ENCODE measurements at regions not wholly inside any gene's neighbourhood (a gene's known extent, or its start where the extent isn't known, plus 50 kb on each side); places are given as distances from the start of the nearest gene placed in this dataset.

DNA sequence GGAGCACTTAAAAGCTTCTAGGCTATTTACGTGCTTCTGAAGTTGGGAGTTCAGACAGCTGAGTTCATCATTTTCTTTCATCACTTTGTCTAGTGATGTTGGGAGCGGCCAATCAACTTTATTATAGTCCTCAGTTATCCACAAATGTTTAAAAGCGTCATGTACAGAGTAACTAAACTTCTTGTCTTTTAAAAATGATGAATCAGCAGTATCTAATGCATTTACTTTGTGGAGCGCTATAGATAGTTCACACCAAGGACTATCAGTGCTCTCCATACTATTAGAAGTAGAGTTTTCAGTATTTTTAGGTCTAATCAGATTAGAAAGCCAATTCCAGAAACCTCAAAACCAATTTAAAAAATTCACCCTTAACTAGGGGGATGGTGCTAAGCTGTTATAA lies 778.7 kb upstream of the PRMT6 start:
- TF ChIP-seq, protein P1, sequence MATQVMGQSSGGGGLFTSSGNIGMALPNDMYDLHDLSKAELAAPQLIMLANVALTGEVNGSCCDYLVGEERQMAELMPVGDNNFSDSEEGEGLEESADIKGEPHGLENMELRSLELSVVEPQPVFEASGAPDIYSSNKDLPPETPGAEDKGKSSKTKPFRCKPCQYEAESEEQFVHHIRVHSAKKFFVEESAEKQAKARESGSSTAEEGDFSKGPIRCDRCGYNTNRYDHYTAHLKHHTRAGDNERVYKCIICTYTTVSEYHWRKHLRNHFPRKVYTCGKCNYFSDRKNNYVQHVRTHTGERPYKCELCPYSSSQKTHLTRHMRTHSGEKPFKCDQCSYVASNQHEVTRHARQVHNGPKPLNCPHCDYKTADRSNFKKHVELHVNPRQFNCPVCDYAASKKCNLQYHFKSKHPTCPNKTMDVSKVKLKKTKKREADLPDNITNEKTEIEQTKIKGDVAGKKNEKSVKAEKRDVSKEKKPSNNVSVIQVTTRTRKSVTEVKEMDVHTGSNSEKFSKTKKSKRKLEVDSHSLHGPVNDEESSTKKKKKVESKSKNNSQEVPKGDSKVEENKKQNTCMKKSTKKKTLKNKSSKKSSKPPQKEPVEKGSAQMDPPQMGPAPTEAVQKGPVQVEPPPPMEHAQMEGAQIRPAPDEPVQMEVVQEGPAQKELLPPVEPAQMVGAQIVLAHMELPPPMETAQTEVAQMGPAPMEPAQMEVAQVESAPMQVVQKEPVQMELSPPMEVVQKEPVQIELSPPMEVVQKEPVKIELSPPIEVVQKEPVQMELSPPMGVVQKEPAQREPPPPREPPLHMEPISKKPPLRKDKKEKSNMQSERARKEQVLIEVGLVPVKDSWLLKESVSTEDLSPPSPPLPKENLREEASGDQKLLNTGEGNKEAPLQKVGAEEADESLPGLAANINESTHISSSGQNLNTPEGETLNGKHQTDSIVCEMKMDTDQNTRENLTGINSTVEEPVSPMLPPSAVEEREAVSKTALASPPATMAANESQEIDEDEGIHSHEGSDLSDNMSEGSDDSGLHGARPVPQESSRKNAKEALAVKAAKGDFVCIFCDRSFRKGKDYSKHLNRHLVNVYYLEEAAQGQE (IDR thresholded peaks at IDR 0.05) = no peak
- TF ChIP-seq, protein P2, sequence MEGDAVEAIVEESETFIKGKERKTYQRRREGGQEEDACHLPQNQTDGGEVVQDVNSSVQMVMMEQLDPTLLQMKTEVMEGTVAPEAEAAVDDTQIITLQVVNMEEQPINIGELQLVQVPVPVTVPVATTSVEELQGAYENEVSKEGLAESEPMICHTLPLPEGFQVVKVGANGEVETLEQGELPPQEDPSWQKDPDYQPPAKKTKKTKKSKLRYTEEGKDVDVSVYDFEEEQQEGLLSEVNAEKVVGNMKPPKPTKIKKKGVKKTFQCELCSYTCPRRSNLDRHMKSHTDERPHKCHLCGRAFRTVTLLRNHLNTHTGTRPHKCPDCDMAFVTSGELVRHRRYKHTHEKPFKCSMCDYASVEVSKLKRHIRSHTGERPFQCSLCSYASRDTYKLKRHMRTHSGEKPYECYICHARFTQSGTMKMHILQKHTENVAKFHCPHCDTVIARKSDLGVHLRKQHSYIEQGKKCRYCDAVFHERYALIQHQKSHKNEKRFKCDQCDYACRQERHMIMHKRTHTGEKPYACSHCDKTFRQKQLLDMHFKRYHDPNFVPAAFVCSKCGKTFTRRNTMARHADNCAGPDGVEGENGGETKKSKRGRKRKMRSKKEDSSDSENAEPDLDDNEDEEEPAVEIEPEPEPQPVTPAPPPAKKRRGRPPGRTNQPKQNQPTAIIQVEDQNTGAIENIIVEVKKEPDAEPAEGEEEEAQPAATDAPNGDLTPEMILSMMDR (IDR thresholded peaks at IDR 0.05; ENCODE audit: low read depth, low read length, missing input control) = no peak
- TF ChIP-seq GABPA (IDR thresholded peaks at IDR 0.05 in 1 of 2, conservative IDR thresholded peaks at IDR 0.05 in 1 of 2) (no peak), YY1 (IDR thresholded peaks at IDR 0.05) (no peak), RAD21 (IDR thresholded peaks at IDR 0.05) (no peak), SP1 (IDR thresholded peaks at IDR 0.05) (no peak)
- TF ChIP-seq, protein P3, sequence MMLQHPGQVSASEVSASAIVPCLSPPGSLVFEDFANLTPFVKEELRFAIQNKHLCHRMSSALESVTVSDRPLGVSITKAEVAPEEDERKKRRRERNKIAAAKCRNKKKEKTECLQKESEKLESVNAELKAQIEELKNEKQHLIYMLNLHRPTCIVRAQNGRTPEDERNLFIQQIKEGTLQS (IDR thresholded peaks at IDR 0.05) = no peak

All from liver (tissue), 3 donors.